Adrenal gland (tissue), 5 donors: ENCODE measurements at regions not wholly inside any gene's neighbourhood (a gene's known extent, or its start where the extent isn't known, plus 50 kb on each side); places are given as distances from the start of the nearest gene placed in this dataset.

ENCODE experiments used
- CTCF ChIP-seq, 6 experiments: fragments of 450-650 bp in 4 of 6; fragments of 200-600 bp in 2 of 6; sonication (generic) in 1 of 6; IDR thresholded peaks; 1 replicate in 5 of 6; 2 replicates in 1 of 6; pipeline versions ENCODE4 v1.5.1 to v1.8.0; 2016 to 2021; ENCODE audit warnings: antibody characterized with exemption in 6 of 6, mild to moderate bottlenecking in 2 of 6, moderate library complexity in 1 of 6
- POLR2A ChIP-seq, 2 donors: fragments of 450-650 bp; IDR thresholded peaks; one replicate each; pipeline ENCODE4 v1.6.1; 2017; ENCODE audit warnings: antibody characterized with exemption in 2 of 2, mild to moderate bottlenecking in 2 of 2, moderate library complexity in 1 of 2
- donor health status: DM: no; HTN: no; CAD: no.

DNA sequence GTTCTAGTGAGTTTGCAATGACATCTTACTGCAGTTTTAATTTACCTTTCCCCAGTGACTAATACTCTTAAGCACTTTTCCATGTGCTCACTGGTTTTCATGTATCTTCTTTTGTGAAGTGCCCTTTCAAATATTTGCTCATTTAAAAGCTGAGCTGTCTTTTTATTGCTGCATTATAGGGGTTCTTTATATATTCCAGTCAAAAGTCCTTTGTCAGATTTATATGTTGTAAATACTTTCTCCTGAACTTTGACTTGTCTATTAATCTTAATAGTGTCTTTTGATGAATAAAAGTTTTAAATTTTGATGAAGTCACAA lies 50.2 kb upstream of the ELOVL5 start:
- TF ChIP-seq POLR2A (IDR thresholded peaks at IDR 0.05) (no peak), CTCF (IDR thresholded peaks at IDR 0.05) (no peak)
